Nephron progenitor cell (in vitro differentiated cells): ENCODE measurements at regions not wholly inside any gene's neighbourhood (a gene's known extent, or its start where the extent isn't known, plus 50 kb on each side); places are given as distances from the start of the nearest gene placed in this dataset.

ENCODE experiments used
- DNase-seq: peaks from one replicate; pipeline ENCODE4 v3.0.0; 2021
- H3K27ac Mint-ChIP-seq: 2 replicates; pipeline ENCODE4 v1.8.0; 2021; ENCODE audit warnings: mild to moderate bottlenecking, moderate library complexity, mixed read lengths
- H3K27me3 Mint-ChIP-seq: 2 replicates; pipeline ENCODE4 v1.8.0; 2021; ENCODE audit warnings: mild to moderate bottlenecking, low read depth, mixed read lengths; ENCODE audit not compliant: poor library complexity
- H3K36me3 Mint-ChIP-seq: 2 replicates; pipeline ENCODE4 v1.8.0; 2021; ENCODE audit warnings: low read depth, mixed read lengths
- H3K4me1 Mint-ChIP-seq: 2 replicates; pipeline ENCODE4 v1.8.0; 2021; ENCODE audit warnings: mixed read lengths
- H3K4me3 Mint-ChIP-seq: 2 replicates; pipeline ENCODE4 v1.8.0; 2021; ENCODE audit warnings: mild to moderate bottlenecking, moderate library complexity, mixed read lengths
- H3K9me3 Mint-ChIP-seq: 2 replicates; pipeline ENCODE4 v1.8.0; 2021; ENCODE audit warnings: mild to moderate bottlenecking, moderate library complexity, mixed read lengths
- CTCF ChIP-seq: fragments of 200-600 bp; sonication (generic); IDR thresholded peaks from 2 replicates; pipeline ENCODE4 v1.5.0; 2021; ENCODE audit warnings: antibody characterized with exemption

DNA sequence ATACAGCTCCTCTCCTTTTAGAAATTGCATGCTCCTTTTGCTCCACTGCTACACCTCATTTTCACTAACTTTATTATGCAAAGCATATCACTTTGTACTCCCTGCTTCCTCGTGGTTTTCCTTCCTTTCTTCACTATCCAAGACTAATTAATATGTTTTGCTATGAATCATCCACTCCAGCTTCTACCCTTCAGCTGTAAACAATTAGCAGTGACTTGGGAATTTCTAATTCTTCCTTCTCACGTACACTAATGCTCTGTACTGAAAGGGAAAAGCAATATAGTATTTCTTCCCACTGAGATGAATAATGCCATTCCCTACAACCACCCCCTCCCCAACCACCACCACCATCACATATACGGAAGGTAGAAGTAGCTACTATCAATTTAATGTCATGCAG, 1917.0 kb downstream of the MRPL39 start:
- Mint-ChIP-seq H3K27ac (no peak overlapping the region), H3K36me3 (no peaks in the 10 kb centered on the region), H3K4me1 (no peaks in the 10 kb centered on the region), H3K9me3 (peaks cover 14% of the 10 kb centered on the region), H3K4me3 (no peak overlapping the region), H3K27me3 (no peaks in the 10 kb centered on the region)
- TF ChIP-seq CTCF: no peak
- no peak for DNase-seq

GRCh38 chr21:23686737-23687523, 1920.4 kb downstream of the MRPL39 start:
- Mint-ChIP-seq H3K9me3 (peaks cover 19% of the 10 kb centered on the region), H3K27me3 (no peaks in the 10 kb centered on the region), H3K36me3 (no peaks in the 10 kb centered on the region), H3K4me1 (no peaks in the 10 kb centered on the region), H3K27ac (no peak overlapping the region), H3K4me3 (no peak overlapping the region)
- DNase-seq: no peak
- no peak for TF ChIP-seq CTCF

- TF ChIP-seq CTCF: no peak
- DNase-seq: no peak
- no peaks in the 10 kb centered on the region for H3K27me3 Mint-ChIP-seq
- no peaks in the 10 kb centered on the region for H3K4me1 Mint-ChIP-seq
- H3K36me3 Mint-ChIP-seq: no peaks in the 10 kb centered on the region
- peaks cover 17% of the 10 kb centered on the region for H3K9me3 Mint-ChIP-seq
- no peak overlapping the region for H3K27ac Mint-ChIP-seq
- H3K4me3 Mint-ChIP-seq: no peak overlapping the region
Measured at GRCh38 chr21:23684431-23684830, 1922.8 kb downstream of the MRPL39 start.

DNA sequence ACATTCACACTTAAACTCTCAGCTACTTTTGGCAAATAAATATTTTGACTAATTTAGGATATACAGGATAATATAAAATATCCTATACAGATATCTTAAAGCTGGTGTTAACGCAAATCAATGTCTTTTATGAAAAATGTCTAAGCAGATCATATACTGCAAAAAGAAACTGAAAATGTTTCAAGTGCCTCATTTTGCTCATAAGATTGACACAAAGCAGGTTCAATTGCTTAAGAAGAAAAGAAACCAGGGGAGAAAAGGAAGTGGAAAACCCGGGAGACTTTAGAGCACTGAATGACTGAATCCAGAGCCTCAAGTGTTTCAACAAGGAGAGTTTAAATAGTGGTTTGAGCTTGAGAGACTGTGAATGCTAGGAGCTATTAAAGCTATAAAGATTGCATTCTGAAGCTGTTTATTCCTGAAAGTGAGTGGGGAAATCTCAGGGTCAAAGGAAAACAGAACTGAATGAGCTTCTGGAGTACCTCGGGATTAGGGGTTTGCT, 1943.0 kb downstream of the MRPL39 start:
- no peak overlapping the region for H3K27ac Mint-ChIP-seq
- no peak for DNase-seq
- no peaks in the 10 kb centered on the region for H3K36me3 Mint-ChIP-seq
- H3K4me3 Mint-ChIP-seq: no peak overlapping the region
- no peak for TF ChIP-seq CTCF
- no peaks in the 10 kb centered on the region for H3K4me1 Mint-ChIP-seq
- H3K27me3 Mint-ChIP-seq: no peaks in the 10 kb centered on the region
- H3K9me3 Mint-ChIP-seq: peaks cover 14% of the 10 kb centered on the region

GRCh38 chr21:23660560-23660959, 1946.7 kb downstream of the MRPL39 start:
- Mint-ChIP-seq H3K4me1 (no peaks in the 10 kb centered on the region), H3K27me3 (no peaks in the 10 kb centered on the region)
- TF ChIP-seq CTCF: no peak

GRCh38 chr21:23644768-23645167, 1962.5 kb downstream of the MRPL39 start:
- Mint-ChIP-seq H3K4me1 (no peaks in the 10 kb centered on the region), H3K27me3 (no peaks in the 10 kb centered on the region), H3K9me3 (peaks cover 36% of the 10 kb centered on the region), H3K27ac (no peak overlapping the region), H3K4me3 (no peak overlapping the region), H3K36me3 (no peaks in the 10 kb centered on the region)
- no peak for DNase-seq
- no peak for TF ChIP-seq CTCF

More at GRCh38 chr21:23660560-23660959, 1946.7 kb downstream of the MRPL39 start:
- no peaks in the 10 kb centered on the region for H3K36me3 Mint-ChIP-seq
- no peak overlapping the region for H3K27ac Mint-ChIP-seq
- peaks cover 18% of the 10 kb centered on the region for H3K9me3 Mint-ChIP-seq
- no peak for DNase-seq
- H3K4me3 Mint-ChIP-seq: no peak overlapping the region
